HepG2 (cell line): ENCODE measurements at regions not wholly inside any gene's neighbourhood (a gene's known extent, or its start where the extent isn't known, plus 50 kb on each side); places are given as distances from the start of the nearest gene placed in this dataset.

Experiments used
- ATAC-seq: fragments of 200-7000 bp; cut with Tn5 transposase; 3 replicates; pipeline ENCODE4 v1.9.1; 2020; ENCODE audit warnings: mild to moderate bottlenecking, moderate library complexity
- BruUV-seq: library from RNA; stranded (reverse); fragments of 400-500 nt; replicated peaks from 2 replicates; lab custom pipeline; 2021; lab: Mats Ljungman, UMichigan
- CTCF ChIA-PET: fragments of 300-600 bp; formaldehyde crosslinking; extraction: SDS; loops from one replicate; lab custom pipeline; 2021; ENCODE audit warnings: low total read pairs, inconsistent platforms, low intra/inter-chr PET ratio; lab: Yijun Ruan, JAX
- POLR2A ChIA-PET: fragments of 350-600 bp; sonication (Branson Sonifier 250); formaldehyde crosslinking; loops from one replicate; lab custom pipeline; 2020; ENCODE audit warnings: antibody characterized with exemption, inconsistent platforms; lab: Yijun Ruan, JAX
- DNase-seq: peaks from one replicate; pipeline ENCODE4 v3.0.0-alpha.2; 2015; ENCODE audit warnings: low spot score
- FAIRE-seq: peaks from 3 replicates; lab custom pipeline; 2011; peaks lifted over from hg19 to GRCh38; lab: Jason Lieb, UNC
- H2AFZ ChIP-seq: one replicate; pipeline ENCODE4 v1.6.1; 2011; ENCODE audit warnings: low read length, inconsistent platforms
- H3K27ac ChIP-seq: fragments of 300-600 bp; 3 replicates; pipeline ENCODE4 v1.8.0; 2011; ENCODE audit warnings: mixed run types, mild to moderate bottlenecking, mixed read lengths, low read length, inconsistent platforms; ENCODE audit not compliant: insufficient read depth; ENCODE audit errors: extremely low read length
- H3K27me3 ChIP-seq, 2 experiments: fragments of 200-600 bp in 1 of 2; 2 replicates in 1 of 2; 3 replicates in 1 of 2; pipeline versions ENCODE4 v1.6.0 to v1.8.0; 2011; ENCODE audit warnings: low read length in 2 of 2, mild to moderate bottlenecking in 2 of 2, moderate library complexity in 2 of 2, inconsistent platforms in 1 of 2; ENCODE audit not compliant: insufficient read depth in 2 of 2, control insufficient read depth in 1 of 2
- H3K36me3 ChIP-seq, 2 experiments: fragments of 200-600 bp in 1 of 2; replicated peaks in 1 of 2; 2 replicates in 1 of 2; 3 replicates in 1 of 2; pipeline versions ENCODE4 v1.5.1 to v1.8.0; 2011; ENCODE audit warnings: low read length in 2 of 2, inconsistent platforms in 1 of 2; ENCODE audit not compliant: insufficient read depth in 2 of 2, control insufficient read depth in 1 of 2
- H3K4me1 ChIP-seq: 2 replicates; pipeline ENCODE4 v1.5.1; 2012; ENCODE audit warnings: low read length, inconsistent platforms; ENCODE audit not compliant: insufficient read depth
- H3K4me2 ChIP-seq: 2 replicates; pipeline ENCODE4 v1.6.0; 2011; ENCODE audit warnings: low read depth, low read length, inconsistent platforms
- H3K4me3 ChIP-seq, 3 experiments: fragments of 200-600 bp in 1 of 3; sonication (generic), shearing (Covaris generic) in 1 of 3; replicated peaks in 1 of 3; 2 replicates each; pipeline ENCODE4 v1.5.1; 2011 to 2016; ENCODE audit warnings: low read length in 3 of 3, inconsistent platforms in 2 of 3, low read depth in 2 of 3, mild to moderate bottlenecking in 2 of 3, control low read depth in 1 of 3, mixed read lengths in 1 of 3; ENCODE audit not compliant: insufficient read depth in 1 of 3
- H3K79me2 ChIP-seq: one replicate; pipeline ENCODE4 v1.6.1; 2011; ENCODE audit warnings: low read length, inconsistent platforms; ENCODE audit not compliant: insufficient read depth
- H3K9ac ChIP-seq: 2 replicates; pipeline ENCODE4 v1.6.0; 2011; ENCODE audit warnings: mild to moderate bottlenecking, low read depth, low read length, inconsistent platforms; ENCODE audit not compliant: insufficient read depth
- H3K9me3 ChIP-seq: 2 replicates; pipeline ENCODE4 v1.5.1; 2012; ENCODE audit warnings: mild to moderate bottlenecking, low read length
- H4K20me1 ChIP-seq: 2 replicates; pipeline ENCODE4 v1.6.0; 2011; ENCODE audit warnings: inconsistent platforms, mild to moderate bottlenecking, low read length, moderate library complexity; ENCODE audit not compliant: insufficient read depth
- GATAD2A ChIP-seq: IDR thresholded peaks from 2 replicates; pipeline ENCODE4 v1.6.1; 2016
- HOXA3 ChIP-seq: sonication (generic); formaldehyde crosslinking; IDR thresholded peaks from 2 replicates; pipeline ENCODE4 v1.5.0; 2020; ENCODE audit warnings: missing genetic modification reagents
- MBD4 ChIP-seq: IDR thresholded peaks from 2 replicates; pipeline ENCODE4 v1.6.1; 2012; ENCODE audit warnings: low read length, inconsistent platforms, borderline replicate concordance
- MXD1 ChIP-seq: sonication (generic); formaldehyde crosslinking; IDR thresholded peaks from 2 replicates; pipeline ENCODE4 v1.4.0; 2020; ENCODE audit warnings: mild to moderate bottlenecking, missing genetic modification reagents
- NFE2L1 ChIP-seq: sonication (generic); formaldehyde crosslinking; IDR thresholded peaks from 2 replicates; pipeline ENCODE4 v1.4.0; 2020; ENCODE audit warnings: missing genetic modification reagents, mild to moderate bottlenecking, borderline replicate concordance
- PAX8 ChIP-seq: sonication (generic); formaldehyde crosslinking; IDR thresholded peaks from 2 replicates; pipeline ENCODE4 v1.8.0; 2022; ENCODE audit warnings: mild to moderate bottlenecking, missing genetic modification reagents, borderline replicate concordance
- PCBP1 ChIP-seq: fragments of 200-400 bp; formaldehyde crosslinking; IDR thresholded peaks from 2 replicates; pipeline ENCODE4 v1.6.1; 2017; ENCODE audit warnings: mild to moderate bottlenecking, low read depth, low read length, borderline replicate concordance
- POLR2A ChIP-seq, 2 experiments: IDR thresholded peaks; 2 replicates each; pipeline ENCODE4 v1.6.1; 2011; ENCODE audit warnings: low read depth in 2 of 2, low read length in 2 of 2, mild to moderate bottlenecking in 1 of 2, moderate library complexity in 1 of 2; ENCODE audit not compliant: insufficient read depth in 1 of 2
- RELA ChIP-seq: sonication (generic); formaldehyde crosslinking; IDR thresholded peaks from 2 replicates; pipeline ENCODE4 v1.4.0; 2020; ENCODE audit warnings: missing genetic modification reagents
- SP2 ChIP-seq: sonication (generic); formaldehyde crosslinking; IDR thresholded peaks from 2 replicates; pipeline ENCODE4 v1.5.1; 2020; ENCODE audit warnings: mild to moderate bottlenecking, missing genetic modification reagents
- SSRP1 ChIP-seq: IDR thresholded peaks from 2 replicates; pipeline ENCODE4 v1.6.1; 2016; ENCODE audit warnings: control low read depth
- TFAP4 ChIP-seq: sonication (generic); IDR thresholded peaks from 2 replicates; pipeline ENCODE4 v1.6.1; 2016; ENCODE audit warnings: low read depth, borderline replicate concordance
- ZFP36 ChIP-seq: fragments of 150-350 bp; IDR thresholded peaks from 2 replicates; pipeline ENCODE4 v1.6.1; 2018; ENCODE audit warnings: borderline replicate concordance, low read length, low read depth; ENCODE audit not compliant: partially characterized antibody
- ZNF136 ChIP-seq: sonication (generic); formaldehyde crosslinking; IDR thresholded peaks from 2 replicates; pipeline ENCODE4 v1.8.1; 2022; ENCODE audit warnings: low read depth, mild to moderate bottlenecking, moderate library complexity, missing genetic modification reagents
- ZNF343 ChIP-seq: sonication (generic); formaldehyde crosslinking; IDR thresholded peaks from 2 replicates; pipeline ENCODE4 v1.4.0; 2020; ENCODE audit warnings: mild to moderate bottlenecking, missing genetic modification reagents
- ZNF570 ChIP-seq: sonication (generic); formaldehyde crosslinking; IDR thresholded peaks from 2 replicates; pipeline ENCODE4 v1.4.0; 2020; ENCODE audit warnings: mild to moderate bottlenecking, missing genetic modification reagents, borderline replicate concordance
- ZNF589 ChIP-seq: sonication (generic); formaldehyde crosslinking; conservative IDR thresholded peaks from 2 replicates; pipeline ENCODE4 v1.8.0; 2022; ENCODE audit warnings: mild to moderate bottlenecking, moderate library complexity, missing genetic modification reagents
- ZNF703 ChIP-seq: sonication (generic); formaldehyde crosslinking; IDR thresholded peaks from 2 replicates; pipeline ENCODE4 v1.5.1; 2020; ENCODE audit warnings: missing genetic modification reagents, mild to moderate bottlenecking, moderate library complexity, borderline replicate concordance
- ZNF761 ChIP-seq: sonication (generic); formaldehyde crosslinking; conservative IDR thresholded peaks from 2 replicates; pipeline ENCODE4 v1.4.0; 2020; ENCODE audit warnings: mild to moderate bottlenecking, missing genetic modification reagents
- ZSCAN29 ChIP-seq: sonication (generic); formaldehyde crosslinking; conservative IDR thresholded peaks from 2 replicates; pipeline ENCODE4 v1.4.0; 2020; ENCODE audit warnings: mild to moderate bottlenecking, missing genetic modification reagents
- WGBS: methylation state at CpG from one replicate; pipeline ENCODE4 v1.1.6; 2017; ENCODE audit warnings: low lambda C conversion rate; 5-methylcytosine and 5-hydroxymethylcytosine counted together
- in situ Hi-C: cut with HindIII; loops from 2 replicates; pipeline ENCODE4 v1.10.0; 2017; ENCODE audit warnings: low pct_unique_long_range_greater_than_20kb; ENCODE audit not compliant: extremely low pct_ligation_motif_present
- intact Hi-C: fragments of 100-400 bp; cut with micrococcal nuclease; formaldehyde crosslinking; loops from one replicate; pipeline ENCODE4 v1.10.0; 2022; ENCODE audit not compliant: unreplicated experiment

- no peak overlapping the region for H3K4me2 ChIP-seq
- no peaks in the 10 kb centered on the region for H3K79me2 ChIP-seq
- intact Hi-C loops = no loop called here
- in situ Hi-C loops = no loop called here
- BruUV-seq = no TSS peak
- ChIA-PET CTCF (no interaction called here), POLR2A (no interaction called here)
- H2AFZ ChIP-seq = no peak overlapping the region
- no peaks in the 10 kb centered on the region for H3K9me3 ChIP-seq
- H3K36me3 ChIP-seq = no peaks in the 10 kb centered on the region
- DNase-seq (no peak), FAIRE-seq (no peak), ATAC-seq (no peak)
- no peak overlapping the region for H3K27ac ChIP-seq
- H3K4me1 ChIP-seq = no peaks in the 10 kb centered on the region
- H3K9ac ChIP-seq = no peak overlapping the region
- no peak overlapping the region for H3K4me3 ChIP-seq
- no peaks in the 10 kb centered on the region; a peak in 1 of 5 replicates for H3K27me3 ChIP-seq
- no peaks in the 10 kb centered on the region for H4K20me1 ChIP-seq
- no peak for TF ChIP-seq PAX8 (CRISPR knock-in tag)
- TF ChIP-seq NFE2L1 (CRISPR knock-in tag) = no peak
- TF ChIP-seq SP2 (CRISPR knock-in tag) = no peak
- no peak for TF ChIP-seq TFAP4
- no peak for TF ChIP-seq GATAD2A (CRISPR knock-in tag)
- TF ChIP-seq ZNF589 (CRISPR knock-in tag) = no peak
- no peak for TF ChIP-seq ZNF136 (CRISPR knock-in tag)
- no peak for TF ChIP-seq HOXA3 (CRISPR knock-in tag)
- no peak for TF ChIP-seq POLR2A (IDR thresholded peaks at IDR 0.05; ENCODE audit: insufficient read depth in 1 of 2, low read depth in 2 of 2, low read length in 2 of 2)
Measured at GRCh38 chr3:144121661-144122060, 150.0 kb downstream of the DIPK2A start.

- DNase-seq (no peak), FAIRE-seq (no peak), ATAC-seq (no peak)
- H3K4me2 ChIP-seq = no peak overlapping the region
- no peaks in the 10 kb centered on the region for H3K9me3 ChIP-seq
- H2AFZ ChIP-seq = no peak overlapping the region
- CTCF ChIA-PET = no interaction called here
- no peaks in the 10 kb centered on the region for H3K4me1 ChIP-seq
- no peaks in the 10 kb centered on the region for H3K79me2 ChIP-seq
- H4K20me1 ChIP-seq = no peaks in the 10 kb centered on the region
- BruUV-seq = no TSS peak
- H3K27ac ChIP-seq = no peak overlapping the region
- H3K4me3 ChIP-seq = no peak overlapping the region
- H3K27me3 ChIP-seq = no peaks in the 10 kb centered on the region; a peak in 1 of 5 replicates
- intact Hi-C loops (no loop called here), in situ Hi-C loops (no loop called here)
- POLR2A ChIA-PET = no interaction called here
- H3K9ac ChIP-seq = no peak overlapping the region
- no peaks in the 10 kb centered on the region for H3K36me3 ChIP-seq
- WGBS = 3% methylated on average over 3 of the region's 3 CpGs
- TF ChIP-seq SP2 (CRISPR knock-in tag) = no peak
- TF ChIP-seq MBD4 = no peak
- no peak for TF ChIP-seq PCBP1
- TF ChIP-seq ZNF703 (CRISPR knock-in tag) = no peak
- no peak for TF ChIP-seq ZFP36
- TF ChIP-seq ZNF761 (CRISPR knock-in tag) = no peak
- no peak for TF ChIP-seq RELA (CRISPR knock-in tag)
- TF ChIP-seq ZNF570 (CRISPR knock-in tag) = no peak
- TF ChIP-seq SSRP1 = no peak
- TF ChIP-seq ZSCAN29 = no peak
- no peak for TF ChIP-seq ZNF343 (CRISPR knock-in tag)
- no peak for TF ChIP-seq MXD1 (CRISPR knock-in tag)
Measured at GRCh38 chr3:144127014-144127413, 155.4 kb downstream of the DIPK2A start.
